ENCODE measurements at regions not wholly inside any gene's neighbourhood (a gene's known extent, or its start where the extent isn't known, plus 50 kb on each side); places are given as distances from the start of the nearest gene placed in this dataset.

DNA sequence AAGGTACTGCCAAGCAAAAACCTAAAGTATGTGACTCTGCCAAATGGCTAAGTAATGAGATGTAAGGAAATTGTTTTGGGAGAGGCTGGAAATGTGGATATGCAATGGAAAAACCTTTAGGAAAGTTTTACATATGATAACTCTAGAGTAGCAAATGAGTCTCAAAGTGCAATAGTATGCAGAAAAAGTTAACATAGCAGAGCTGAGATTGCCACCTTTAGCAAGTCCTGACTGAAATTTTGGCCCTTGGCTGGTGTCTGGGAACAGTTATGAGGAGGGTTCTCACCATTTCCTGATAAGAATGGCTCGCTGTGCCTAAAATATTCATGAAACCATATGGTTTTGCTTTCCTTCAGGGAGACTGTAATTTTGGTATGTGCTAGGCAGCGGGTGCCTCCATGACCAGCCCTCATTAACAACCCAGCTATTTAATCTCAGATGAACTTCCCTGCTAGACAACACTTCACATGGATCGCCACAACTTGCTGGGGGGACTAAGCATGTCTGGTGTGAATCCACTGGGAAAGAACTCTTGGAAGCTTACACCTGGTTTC, 72.3 kb upstream of the ERBB4 start:
- Histone ChIP-seq H3K79me2 (ENCODE audit: low read length) (no peaks in the 10 kb centered on the region), H3F3A (ENCODE audit: low read length, unreplicated experiment) (no peaks in the 10 kb centered on the region), H3K36me3 (ENCODE audit: low read depth, low read length) (no peaks in the 10 kb centered on the region), H3K27ac (ENCODE audit: low read length) (no peak overlapping the region), H2AFZ (ENCODE audit: low read length) (no peak overlapping the region), H3K9me3 (ENCODE audit: low read length) (no peaks in the 10 kb centered on the region), H3K9ac (ENCODE audit: low read length) (no peak overlapping the region), H3K27me3 (ENCODE audit: low read length) (no peaks in the 10 kb centered on the region), H3K4me3 (ENCODE audit: low read length) (no peak overlapping the region), H4K20me1 (ENCODE audit: low read length) (no peaks in the 10 kb centered on the region), H3K9me2 (replicated peaks; ENCODE audit: low read length) (no peaks in the 10 kb centered on the region; the same call in 1 of the 2 replicates), H3K4me2 (ENCODE audit: low read length) (no peak overlapping the region), H3K4me1 (ENCODE audit: insufficient read depth, low read length) (no peaks in the 10 kb centered on the region)
- CTCF ChIA-PET, result no interaction called here
- TF ChIP-seq EZH2 (IDR thresholded peaks at IDR 0.05; ENCODE audit: low read length, unreplicated experiment), result no peak
- no TSS peak for BruUV-seq (replicated peaks)
- ATAC-seq (no peak), DNase-seq (no peak)
- POLR2A ChIA-PET (ENCODE audit: unreplicated experiment), result interaction anchor here (0.5 kb wide), 1 partner anchor 562 kb away, joined by 4 read pairs; no protein-coding TSS in a partner anchor
- intact Hi-C loops (cut with micrococcal nuclease), result no loop called here

DNA sequence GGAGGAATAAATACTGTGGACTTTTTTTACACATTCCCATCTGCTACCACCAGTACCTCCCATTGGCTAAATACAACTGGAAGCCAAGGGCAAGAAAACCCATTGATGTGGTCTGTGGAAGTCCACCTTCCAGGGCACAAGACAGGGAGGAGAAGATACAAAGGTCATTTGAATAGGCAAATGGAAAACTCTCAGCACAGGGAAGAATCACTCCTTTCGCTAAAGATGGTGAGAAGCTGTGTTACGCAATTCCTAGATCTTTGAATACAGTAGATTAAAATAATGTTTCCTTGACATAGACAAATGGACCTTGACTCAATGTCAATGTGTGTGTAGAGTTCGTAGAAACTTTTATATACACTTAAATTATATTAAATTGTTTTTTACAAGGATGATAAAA, 70.9 kb upstream of the ERBB4 start:
- no peak overlapping the region for H3K4me2 ChIP-seq (ENCODE audit: low read length)
- no peaks in the 10 kb centered on the region for H3K27me3 ChIP-seq (ENCODE audit: low read length)
- H3K36me3 ChIP-seq (ENCODE audit: low read depth, low read length), result no peaks in the 10 kb centered on the region
- intact Hi-C loops (cut with micrococcal nuclease), result no loop called here
- TF ChIP-seq EZH2phosphoT487 (IDR thresholded peaks at IDR 0.05; ENCODE audit: borderline replicate concordance, low read length) (no peak), EZH2 (IDR thresholded peaks at IDR 0.05; ENCODE audit: low read length, unreplicated experiment) (no peak)
- TF ChIP-seq, protein P1, sequence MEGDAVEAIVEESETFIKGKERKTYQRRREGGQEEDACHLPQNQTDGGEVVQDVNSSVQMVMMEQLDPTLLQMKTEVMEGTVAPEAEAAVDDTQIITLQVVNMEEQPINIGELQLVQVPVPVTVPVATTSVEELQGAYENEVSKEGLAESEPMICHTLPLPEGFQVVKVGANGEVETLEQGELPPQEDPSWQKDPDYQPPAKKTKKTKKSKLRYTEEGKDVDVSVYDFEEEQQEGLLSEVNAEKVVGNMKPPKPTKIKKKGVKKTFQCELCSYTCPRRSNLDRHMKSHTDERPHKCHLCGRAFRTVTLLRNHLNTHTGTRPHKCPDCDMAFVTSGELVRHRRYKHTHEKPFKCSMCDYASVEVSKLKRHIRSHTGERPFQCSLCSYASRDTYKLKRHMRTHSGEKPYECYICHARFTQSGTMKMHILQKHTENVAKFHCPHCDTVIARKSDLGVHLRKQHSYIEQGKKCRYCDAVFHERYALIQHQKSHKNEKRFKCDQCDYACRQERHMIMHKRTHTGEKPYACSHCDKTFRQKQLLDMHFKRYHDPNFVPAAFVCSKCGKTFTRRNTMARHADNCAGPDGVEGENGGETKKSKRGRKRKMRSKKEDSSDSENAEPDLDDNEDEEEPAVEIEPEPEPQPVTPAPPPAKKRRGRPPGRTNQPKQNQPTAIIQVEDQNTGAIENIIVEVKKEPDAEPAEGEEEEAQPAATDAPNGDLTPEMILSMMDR (conservative IDR thresholded peaks at IDR 0.05; ENCODE audit: low read depth, low read length), result no peak
- no peak overlapping the region for H3K9ac ChIP-seq (ENCODE audit: low read length)
- ATAC-seq (no peak), DNase-seq (no peak)
- ChIA-PET CTCF (no interaction called here), POLR2A (ENCODE audit: unreplicated experiment) (no interaction called here)
- H3K4me1 ChIP-seq (ENCODE audit: insufficient read depth, low read length), result no peaks in the 10 kb centered on the region
- no peaks in the 10 kb centered on the region; the same call in 1 of the 2 replicates for H3K9me2 ChIP-seq (replicated peaks; ENCODE audit: low read length)
- H3F3A ChIP-seq (ENCODE audit: low read length, unreplicated experiment), result no peaks in the 10 kb centered on the region
- no peak overlapping the region for H3K4me3 ChIP-seq (ENCODE audit: low read length)
- no TSS peak for BruUV-seq (replicated peaks)
- no peak overlapping the region for H3K27ac ChIP-seq (ENCODE audit: low read length)
- H4K20me1 ChIP-seq (ENCODE audit: low read length), result no peaks in the 10 kb centered on the region
- no peaks in the 10 kb centered on the region for H3K9me3 ChIP-seq (ENCODE audit: low read length)
- H3K79me2 ChIP-seq (ENCODE audit: low read length), result no peaks in the 10 kb centered on the region
- no peak overlapping the region for H2AFZ ChIP-seq (ENCODE audit: low read length)

DNA sequence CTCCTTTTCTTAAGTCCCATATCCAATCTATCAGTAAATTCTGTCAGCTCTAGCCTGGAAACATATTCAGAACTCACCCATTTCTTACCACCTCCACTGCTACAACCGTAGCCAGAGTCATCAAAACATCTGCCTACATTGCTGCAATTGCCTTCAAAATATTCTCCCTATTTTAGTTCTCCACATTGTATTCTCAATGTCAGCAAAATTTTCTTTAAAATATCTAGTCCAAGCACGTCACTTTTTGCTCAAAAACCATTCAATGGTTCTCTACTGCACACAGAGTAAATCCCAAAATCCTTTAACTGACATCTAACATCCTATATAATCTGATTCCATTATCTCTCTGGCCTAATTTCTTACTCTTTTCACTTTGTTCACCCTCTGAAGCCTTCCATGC, 68.5 kb upstream of the ERBB4 start:
- no peaks in the 10 kb centered on the region for H3K36me3 ChIP-seq (ENCODE audit: low read depth, low read length)
- H2AFZ ChIP-seq (ENCODE audit: low read length), result no peak overlapping the region
- no peaks in the 10 kb centered on the region for H3K9me3 ChIP-seq (ENCODE audit: low read length)
- DNase-seq, result no peak
- H3K4me3 ChIP-seq (ENCODE audit: low read length), result no peak overlapping the region
- intact Hi-C loops (cut with micrococcal nuclease), result no loop called here
- no peaks in the 10 kb centered on the region for H3F3A ChIP-seq (ENCODE audit: low read length, unreplicated experiment)
- H3K9ac ChIP-seq (ENCODE audit: low read length), result no peak overlapping the region
- H3K27ac ChIP-seq (ENCODE audit: low read length), result no peak overlapping the region
- no peak for ATAC-seq
- no peaks in the 10 kb centered on the region; the same call in 1 of the 2 replicates for H3K9me2 ChIP-seq (replicated peaks; ENCODE audit: low read length)
- H3K79me2 ChIP-seq (ENCODE audit: low read length), result no peaks in the 10 kb centered on the region
- BruUV-seq (replicated peaks), result no TSS peak
- H3K27me3 ChIP-seq (ENCODE audit: low read length), result no peaks in the 10 kb centered on the region
- ChIA-PET CTCF (no interaction called here), POLR2A (ENCODE audit: unreplicated experiment) (no interaction called here)
- H4K20me1 ChIP-seq (ENCODE audit: low read length), result no peaks in the 10 kb centered on the region
- H3K4me2 ChIP-seq (ENCODE audit: low read length), result no peak overlapping the region
- TF ChIP-seq EZH2 (IDR thresholded peaks at IDR 0.05; ENCODE audit: low read length, unreplicated experiment) (no peak), EZH2phosphoT487 (IDR thresholded peaks at IDR 0.05; ENCODE audit: borderline replicate concordance, low read length) (no peak)
- TF ChIP-seq, protein P1 (conservative IDR thresholded peaks at IDR 0.05; ENCODE audit: low read depth, low read length), result no peak
- no peaks in the 10 kb centered on the region for H3K4me1 ChIP-seq (ENCODE audit: insufficient read depth, low read length)

Data from PC-3 (cell line).